ENCODE measurements at regions not wholly inside any gene's neighbourhood (a gene's known extent, or its start where the extent isn't known, plus 50 kb on each side); places are given as distances from the start of the nearest gene placed in this dataset.

DNA sequence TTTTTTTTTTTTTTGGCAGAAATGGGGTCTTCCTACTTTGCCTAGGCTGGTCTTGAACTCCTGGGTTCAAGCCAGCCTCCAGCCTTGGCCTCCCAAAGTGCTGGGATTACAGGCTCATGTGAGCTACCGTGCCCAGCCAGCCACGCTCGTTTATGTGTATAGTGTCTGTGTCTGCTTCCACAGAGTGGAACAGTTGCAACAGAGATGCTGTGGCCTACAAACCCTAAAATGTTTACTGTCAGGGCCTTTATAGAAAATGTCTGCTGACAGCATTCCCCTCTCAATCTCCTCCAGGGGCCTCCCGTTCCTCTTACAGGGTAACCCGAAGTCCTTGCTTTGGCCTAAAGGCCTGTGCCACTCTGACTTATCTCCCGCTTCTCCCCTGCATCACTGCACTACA lies 87.6 kb upstream of the LEP start:
- TF ChIP-seq, protein P1, sequence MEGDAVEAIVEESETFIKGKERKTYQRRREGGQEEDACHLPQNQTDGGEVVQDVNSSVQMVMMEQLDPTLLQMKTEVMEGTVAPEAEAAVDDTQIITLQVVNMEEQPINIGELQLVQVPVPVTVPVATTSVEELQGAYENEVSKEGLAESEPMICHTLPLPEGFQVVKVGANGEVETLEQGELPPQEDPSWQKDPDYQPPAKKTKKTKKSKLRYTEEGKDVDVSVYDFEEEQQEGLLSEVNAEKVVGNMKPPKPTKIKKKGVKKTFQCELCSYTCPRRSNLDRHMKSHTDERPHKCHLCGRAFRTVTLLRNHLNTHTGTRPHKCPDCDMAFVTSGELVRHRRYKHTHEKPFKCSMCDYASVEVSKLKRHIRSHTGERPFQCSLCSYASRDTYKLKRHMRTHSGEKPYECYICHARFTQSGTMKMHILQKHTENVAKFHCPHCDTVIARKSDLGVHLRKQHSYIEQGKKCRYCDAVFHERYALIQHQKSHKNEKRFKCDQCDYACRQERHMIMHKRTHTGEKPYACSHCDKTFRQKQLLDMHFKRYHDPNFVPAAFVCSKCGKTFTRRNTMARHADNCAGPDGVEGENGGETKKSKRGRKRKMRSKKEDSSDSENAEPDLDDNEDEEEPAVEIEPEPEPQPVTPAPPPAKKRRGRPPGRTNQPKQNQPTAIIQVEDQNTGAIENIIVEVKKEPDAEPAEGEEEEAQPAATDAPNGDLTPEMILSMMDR (IDR thresholded peaks at IDR 0.05; ENCODE audit: unreplicated experiment in 3 of 3) = no peak
- Mint-ChIP-seq H3K4me3 (no peak overlapping the region), H3K4me1 (no peaks in the 10 kb centered on the region), H3K27me3 (ENCODE audit: low read depth) (peaks cover 82% of the 10 kb centered on the region), H3K27ac (no peak overlapping the region), H3K36me3 (ENCODE audit: low read depth) (no peaks in the 10 kb centered on the region), H3K9me3 (no peaks in the 10 kb centered on the region)

DNA sequence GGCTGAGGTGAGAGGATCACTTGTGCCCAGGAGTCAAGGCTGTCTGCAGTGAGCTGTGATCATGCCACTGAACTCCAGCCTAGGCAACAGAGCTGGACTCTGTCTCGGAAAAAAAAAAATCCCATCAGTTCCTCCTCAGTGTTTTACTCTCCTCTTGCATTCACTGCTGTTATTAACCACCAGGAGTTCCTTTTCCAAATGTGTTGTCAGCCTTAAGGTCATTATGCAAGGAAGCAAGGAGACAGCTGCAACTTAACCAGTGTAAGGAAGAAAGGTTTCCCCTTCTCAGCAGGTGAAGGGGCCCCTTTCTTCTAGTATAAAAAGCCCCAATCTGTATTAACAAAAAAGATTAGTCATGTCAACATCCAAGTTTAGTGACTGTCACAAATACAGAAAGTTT lies 86.6 kb upstream of the LEP start:
- no peak overlapping the region for H3K4me3 Mint-ChIP-seq
- H3K9me3 Mint-ChIP-seq = no peaks in the 10 kb centered on the region
- H3K36me3 Mint-ChIP-seq (ENCODE audit: low read depth) = no peaks in the 10 kb centered on the region
- no peaks in the 10 kb centered on the region for H3K4me1 Mint-ChIP-seq
- TF ChIP-seq, protein P1 (IDR thresholded peaks at IDR 0.05; ENCODE audit: unreplicated experiment in 3 of 3) = no peak
- H3K27me3 Mint-ChIP-seq (ENCODE audit: low read depth) = peaks cover 82% of the 10 kb centered on the region
- no peak overlapping the region for H3K27ac Mint-ChIP-seq

DNA sequence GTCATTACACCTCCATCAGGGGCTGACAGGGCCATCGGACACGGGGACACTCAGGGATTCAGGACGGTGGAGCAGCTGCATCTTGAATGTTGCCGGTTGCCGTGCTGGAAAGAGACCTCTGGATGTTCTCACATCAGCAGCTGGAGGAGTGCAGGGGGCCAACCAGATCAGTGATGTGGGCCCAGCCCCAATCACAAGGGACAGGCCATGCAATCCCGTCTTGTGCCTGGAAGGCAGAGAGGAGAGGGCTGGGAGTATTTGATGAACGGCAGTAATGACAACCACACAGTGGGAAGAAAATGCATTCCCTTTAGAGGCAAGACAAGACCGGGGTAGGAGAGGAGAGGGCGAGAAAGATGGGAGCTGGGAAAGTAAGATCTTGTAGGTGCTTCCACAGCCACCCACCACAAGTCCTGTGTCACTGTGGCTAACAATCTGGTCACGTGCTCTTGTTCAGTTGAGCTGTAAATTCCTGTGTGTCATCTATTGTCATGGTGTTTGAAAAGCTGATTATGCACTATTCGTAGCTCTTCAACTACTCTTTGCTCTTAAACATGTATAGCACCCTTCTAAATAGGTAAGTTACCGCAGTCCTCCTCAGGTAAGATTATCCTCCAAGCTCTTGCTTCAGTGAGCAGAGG lies 85.9 kb upstream of the LEP start:
- Mint-ChIP-seq H3K4me1 (no peaks in the 10 kb centered on the region), H3K4me3 (no peak overlapping the region), H3K36me3 (ENCODE audit: low read depth) (no peaks in the 10 kb centered on the region), H3K27me3 (ENCODE audit: low read depth) (peaks cover 87% of the 10 kb centered on the region), H3K9me3 (no peaks in the 10 kb centered on the region), H3K27ac (no peak overlapping the region)
- TF ChIP-seq, protein P1 (IDR thresholded peaks at IDR 0.05; ENCODE audit: unreplicated experiment in 3 of 3) = no peak

DNA sequence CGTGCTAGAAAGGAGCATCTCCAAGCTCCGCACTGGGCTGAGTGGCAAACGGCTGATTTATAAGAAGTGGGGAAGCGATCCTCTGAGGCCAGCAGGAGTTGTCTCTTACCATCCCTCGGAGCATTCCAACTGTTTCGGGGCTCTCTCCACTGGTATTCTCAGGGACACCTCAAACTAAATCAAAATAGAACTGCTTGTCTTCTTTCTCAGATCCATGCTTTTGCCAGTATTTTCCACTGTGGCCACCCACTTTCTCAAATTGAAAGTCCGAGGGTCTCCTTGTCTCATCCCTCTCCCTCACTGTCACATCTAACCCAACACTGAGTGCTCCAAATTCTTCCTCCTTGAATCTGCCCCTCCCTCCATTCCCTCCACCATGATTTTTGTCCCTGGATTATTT lies 83.2 kb upstream of the LEP start:
- Mint-ChIP-seq H3K27ac (no peak overlapping the region), H3K36me3 (ENCODE audit: low read depth) (no peaks in the 10 kb centered on the region), H3K4me3 (no peak overlapping the region), H3K4me1 (no peaks in the 10 kb centered on the region), H3K9me3 (peaks cover 4% of the 10 kb centered on the region), H3K27me3 (ENCODE audit: low read depth) (peaks cover 89% of the 10 kb centered on the region)
- TF ChIP-seq, protein P1 (IDR thresholded peaks at IDR 0.05; ENCODE audit: unreplicated experiment in 3 of 3) = no peak

DNA sequence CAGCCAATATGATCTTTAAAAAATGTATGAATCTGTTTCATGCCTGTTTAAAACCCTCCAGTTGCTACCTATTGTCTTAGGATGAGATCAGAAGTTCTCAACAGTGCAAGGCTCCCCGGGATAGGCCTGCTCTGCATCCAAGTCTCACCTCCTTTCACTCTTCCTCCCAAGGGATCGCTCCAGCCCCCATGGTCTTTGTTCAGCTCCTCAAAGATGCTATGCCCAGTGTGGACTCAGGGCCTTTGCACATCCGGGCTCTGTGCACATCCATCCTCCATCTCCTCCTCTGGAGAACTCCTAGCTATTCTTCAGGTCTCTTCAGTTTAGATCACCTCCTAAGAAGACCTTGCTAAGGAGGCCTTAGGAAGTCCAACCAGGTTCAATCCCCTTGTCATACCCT lies 82.7 kb upstream of the LEP start:
- H3K9me3 Mint-ChIP-seq = peaks cover 4% of the 10 kb centered on the region
- TF ChIP-seq, protein P1 (IDR thresholded peaks at IDR 0.05; ENCODE audit: unreplicated experiment in 3 of 3) = no peak
- H3K4me1 Mint-ChIP-seq = no peaks in the 10 kb centered on the region
- no peak overlapping the region for H3K4me3 Mint-ChIP-seq
- no peaks in the 10 kb centered on the region for H3K36me3 Mint-ChIP-seq (ENCODE audit: low read depth)
- peaks cover 91% of the 10 kb centered on the region for H3K27me3 Mint-ChIP-seq (ENCODE audit: low read depth)
- H3K27ac Mint-ChIP-seq = no peak overlapping the region

DNA sequence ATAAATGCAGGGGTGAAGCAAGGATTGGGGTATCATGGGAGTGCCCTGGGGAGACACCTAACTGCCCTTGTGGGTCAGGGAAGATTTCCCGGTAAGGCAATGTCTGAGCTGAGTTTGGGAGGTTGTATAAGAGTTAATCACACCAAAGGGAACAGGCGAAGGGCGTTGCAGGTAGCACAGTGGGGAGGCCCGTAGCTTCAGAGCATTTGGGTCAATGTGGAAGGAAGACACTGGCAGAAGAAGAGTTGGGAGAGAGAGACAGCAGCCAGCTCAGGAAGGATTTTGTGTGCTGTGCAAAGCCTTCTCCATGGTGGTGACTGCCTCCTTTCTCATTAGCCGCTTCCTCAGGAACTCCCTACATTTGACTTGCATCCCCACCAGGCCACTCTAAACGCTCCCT lies 80.8 kb upstream of the LEP start:
- Mint-ChIP-seq H3K27me3 (ENCODE audit: low read depth) (peaks cover 91% of the 10 kb centered on the region), H3K36me3 (ENCODE audit: low read depth) (no peaks in the 10 kb centered on the region), H3K9me3 (peaks cover 4% of the 10 kb centered on the region), H3K27ac (no peak overlapping the region), H3K4me3 (no peak overlapping the region), H3K4me1 (no peaks in the 10 kb centered on the region)
- TF ChIP-seq, protein P1 (IDR thresholded peaks at IDR 0.05; ENCODE audit: unreplicated experiment in 3 of 3) = no peak
